GM19455 (cell line): ENCODE measurements at regions not wholly inside any gene's neighbourhood (a gene's known extent, or its start where the extent isn't known, plus 50 kb on each side); places are given as distances from the start of the nearest gene placed in this dataset.

Source experiments
- ATAC-seq: cut with Tn5 transposase; IDR thresholded peaks from one replicate; pipeline ENCODE4 v1.9.1; 2021; ENCODE audit not compliant: unreplicated experiment

DNA sequence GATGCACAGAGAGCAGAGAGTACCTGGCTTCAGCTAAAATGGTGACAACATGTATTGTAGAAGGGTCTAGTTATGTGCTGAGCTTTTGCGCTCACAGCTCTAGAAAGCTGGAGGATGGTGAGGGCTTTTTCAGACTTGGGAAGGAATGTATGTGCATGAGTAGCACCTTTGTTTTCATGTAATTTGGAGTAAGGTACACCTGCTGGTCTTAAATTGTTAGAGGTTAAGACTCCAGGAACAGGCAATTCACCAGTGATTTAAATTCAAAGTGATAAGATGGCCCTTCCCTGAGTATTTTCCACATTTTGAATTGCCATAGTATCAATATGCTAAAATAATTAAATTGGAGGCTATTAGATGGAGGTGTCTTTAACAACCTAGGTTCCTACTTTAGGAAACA lies 436.4 kb upstream of the GOLIM4 start:
- ATAC-seq = no peak

DNA sequence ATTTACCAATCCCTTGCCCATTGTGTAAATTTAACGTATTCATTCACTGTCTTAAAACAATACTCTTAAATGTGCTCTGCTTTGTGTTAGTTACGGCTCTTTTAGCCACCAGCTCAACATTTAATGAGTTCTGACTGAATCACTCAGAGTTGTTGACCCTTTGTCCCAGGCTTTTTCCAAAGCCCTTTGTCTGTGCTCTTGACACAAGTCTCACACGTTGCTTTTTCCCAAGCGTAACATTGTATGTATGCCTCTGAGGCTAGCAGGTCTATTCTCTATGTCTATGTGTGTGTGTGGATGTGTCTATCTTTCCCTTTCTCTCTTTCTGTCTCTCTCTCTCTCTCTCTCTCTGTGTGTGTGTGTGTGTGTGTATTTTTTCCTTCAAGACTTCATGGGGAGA lies 435.4 kb upstream of the GOLIM4 start:
- ATAC-seq = no peak

DNA sequence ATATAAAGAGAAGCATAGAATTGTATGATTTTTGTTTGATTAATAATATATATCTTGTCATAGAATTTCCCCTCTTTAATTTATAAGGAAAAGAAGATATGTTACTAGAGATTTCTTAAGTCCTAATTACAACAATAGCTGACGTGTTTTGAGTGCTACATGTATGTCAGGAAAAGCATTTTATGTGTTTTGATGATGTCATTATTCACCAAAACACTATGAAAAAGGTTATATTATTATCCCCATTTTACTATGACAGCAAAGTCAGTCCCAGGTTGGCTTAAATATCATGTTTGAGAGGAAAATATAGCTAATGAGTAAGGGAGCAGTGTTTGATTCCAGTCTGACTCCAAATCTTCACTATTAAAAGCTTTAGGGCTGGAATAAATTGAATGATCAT lies 428.4 kb upstream of the GOLIM4 start:
- ATAC-seq = no peak

DNA sequence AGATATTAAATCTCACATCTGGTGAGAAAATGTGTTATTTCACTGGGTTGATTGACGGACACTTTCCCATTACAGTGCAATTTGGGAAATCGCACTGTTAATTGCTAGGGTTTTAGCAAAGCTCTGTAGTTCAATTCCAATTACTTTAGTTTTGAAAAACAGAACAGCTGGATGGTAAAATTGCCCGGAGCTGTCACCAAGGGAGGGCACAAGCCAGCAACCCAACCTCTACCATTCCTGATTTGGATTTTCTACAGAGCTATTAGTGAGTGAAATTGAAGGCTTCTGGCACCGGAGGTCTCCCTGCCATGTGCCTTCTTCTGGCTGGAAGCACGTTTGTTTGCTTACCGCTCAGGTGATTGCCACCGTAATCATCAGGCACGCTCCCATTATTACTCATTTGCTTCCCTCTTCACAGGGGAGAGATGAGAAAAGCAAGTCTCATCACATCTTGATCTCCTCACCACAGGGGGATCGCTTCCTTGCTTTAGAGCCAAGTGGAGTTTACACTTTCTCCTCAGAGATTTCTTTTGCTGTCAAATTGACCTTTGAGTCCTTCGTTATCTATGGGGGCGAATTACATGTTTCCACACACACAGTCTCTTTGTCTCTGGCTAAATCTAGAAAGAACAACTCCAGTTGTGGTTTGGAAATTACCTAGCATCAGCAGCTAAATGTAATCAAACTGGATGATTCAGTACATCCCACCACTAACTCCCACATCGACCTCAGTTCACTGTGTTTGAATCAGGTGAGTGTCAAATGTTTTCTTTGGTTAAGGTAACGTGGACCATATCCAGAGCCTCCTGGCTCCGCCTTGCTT lies 421.7 kb upstream of the GOLIM4 start:
- ATAC-seq = no peak

DNA sequence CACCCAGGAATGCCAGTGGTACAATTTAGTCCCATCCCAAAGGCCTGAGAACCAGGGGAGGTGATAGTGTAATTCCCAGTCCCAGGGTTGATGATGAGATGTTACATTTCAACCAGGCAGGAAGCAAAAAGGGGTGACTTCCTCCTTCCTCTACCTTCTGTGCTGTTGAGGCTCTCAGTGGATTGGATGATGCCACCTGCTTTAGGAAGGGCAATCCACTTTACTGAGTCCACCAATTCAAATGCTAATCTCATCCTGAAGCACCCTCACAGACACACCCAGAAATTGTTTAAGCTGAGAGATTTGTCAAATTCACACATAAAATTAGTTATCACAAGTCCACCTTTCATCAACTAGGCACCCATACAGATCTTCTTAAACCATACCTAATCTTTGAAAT lies 418.5 kb upstream of the GOLIM4 start:
- no peak for ATAC-seq

DNA sequence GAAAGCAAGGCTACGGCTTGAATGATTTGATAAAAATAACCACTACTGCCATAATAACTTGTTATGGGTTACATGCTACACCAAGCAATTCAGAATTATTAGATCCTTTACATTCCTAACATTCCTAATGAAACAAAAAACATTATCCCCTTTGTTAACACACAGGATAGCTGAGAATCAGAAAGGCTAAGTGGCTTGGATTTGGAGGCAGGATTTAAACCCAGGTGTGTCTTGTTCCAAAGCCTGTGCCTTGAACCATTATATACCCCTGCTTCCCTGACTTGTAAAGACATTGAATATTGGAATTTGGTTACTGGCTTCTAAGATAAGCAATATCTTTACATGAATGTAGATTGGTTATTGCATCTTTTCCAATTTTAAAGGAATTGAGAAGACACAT lies 417.1 kb upstream of the GOLIM4 start:
- no peak for ATAC-seq

DNA sequence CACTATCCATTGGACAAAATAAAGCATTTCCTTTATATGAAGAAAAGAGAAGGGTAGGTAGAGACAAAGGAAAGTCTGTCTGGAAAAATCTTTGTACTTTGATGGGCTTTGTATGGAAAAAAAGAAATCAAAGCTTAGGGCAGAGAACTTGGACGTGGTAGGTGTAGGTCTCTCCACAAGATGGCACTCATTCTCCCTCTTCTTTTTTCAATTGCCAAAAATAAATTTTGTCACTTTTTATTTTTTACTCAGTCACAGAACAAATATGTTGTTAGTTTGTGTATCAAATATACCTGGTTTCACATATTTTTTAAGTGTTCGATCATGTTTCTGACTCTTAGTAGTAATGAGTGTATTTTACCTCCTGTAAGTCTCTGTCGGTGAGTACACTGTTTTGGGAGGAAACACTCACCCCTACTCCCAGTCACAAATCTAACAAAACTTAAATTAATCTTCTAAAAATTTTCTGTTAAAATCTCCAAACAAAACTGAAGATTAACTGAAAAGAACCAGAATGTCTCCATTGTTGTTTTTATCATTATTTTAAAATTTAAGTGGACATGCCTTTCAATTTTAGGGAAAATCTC lies 415.8 kb upstream of the GOLIM4 start:
- ATAC-seq = no peak

DNA sequence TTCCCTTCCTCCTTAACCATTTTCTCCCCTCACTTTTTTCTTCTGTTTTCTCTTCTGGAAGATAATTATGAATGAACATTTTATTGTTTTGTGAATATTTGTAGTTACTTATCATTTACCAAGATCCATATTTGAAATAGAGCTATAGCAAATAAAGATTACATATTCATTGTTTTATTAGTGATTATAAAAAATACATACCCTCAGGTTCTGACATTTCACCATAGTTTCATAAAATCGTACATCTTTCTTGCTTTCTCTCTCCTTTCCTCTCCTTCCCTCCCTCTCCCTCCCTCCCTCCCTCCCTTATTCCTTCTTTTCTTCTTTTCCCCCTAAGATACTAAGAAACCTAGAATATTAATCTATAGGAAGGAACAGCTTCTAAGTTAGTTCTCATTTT lies 410.9 kb upstream of the GOLIM4 start:
- no peak for ATAC-seq

DNA sequence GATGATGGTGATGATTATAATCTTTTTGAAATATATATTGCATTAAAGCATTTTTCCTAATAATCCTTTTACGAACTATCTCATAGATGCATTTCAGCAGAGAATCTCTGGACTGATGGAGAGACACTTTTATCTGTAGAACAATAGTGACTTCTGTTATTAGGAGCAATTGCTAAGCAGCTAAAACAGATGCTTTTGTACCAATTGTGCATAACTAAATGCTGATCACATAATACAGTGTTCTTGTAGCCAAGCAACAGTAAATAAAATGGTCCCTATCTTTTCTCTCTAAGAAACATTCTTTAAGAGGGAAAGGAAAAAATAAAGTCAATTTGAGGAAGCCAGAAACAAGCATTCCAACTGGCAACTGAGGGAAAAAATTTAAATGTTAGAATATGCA lies 405.8 kb upstream of the GOLIM4 start:
- ATAC-seq = no peak

DNA sequence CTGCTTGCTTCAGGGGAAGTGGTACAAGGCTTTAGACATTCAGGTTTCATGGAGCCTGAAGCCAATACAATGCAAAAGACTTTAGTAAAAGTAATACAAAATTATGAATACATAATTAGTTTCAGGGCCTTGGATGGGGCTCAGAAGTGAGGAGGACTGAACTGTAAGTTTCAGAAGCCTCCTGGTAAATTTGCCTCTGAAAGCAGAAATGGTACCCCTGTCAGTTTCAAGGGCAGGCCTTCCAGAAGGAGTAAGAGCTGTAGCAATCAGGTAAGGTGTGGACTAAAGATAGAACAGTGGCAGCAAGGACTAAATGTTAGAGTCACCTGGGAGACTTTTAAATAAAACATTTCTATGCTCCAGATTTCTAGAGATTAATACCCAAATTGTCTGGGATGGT lies 402.5 kb upstream of the GOLIM4 start:
- no peak for ATAC-seq

DNA sequence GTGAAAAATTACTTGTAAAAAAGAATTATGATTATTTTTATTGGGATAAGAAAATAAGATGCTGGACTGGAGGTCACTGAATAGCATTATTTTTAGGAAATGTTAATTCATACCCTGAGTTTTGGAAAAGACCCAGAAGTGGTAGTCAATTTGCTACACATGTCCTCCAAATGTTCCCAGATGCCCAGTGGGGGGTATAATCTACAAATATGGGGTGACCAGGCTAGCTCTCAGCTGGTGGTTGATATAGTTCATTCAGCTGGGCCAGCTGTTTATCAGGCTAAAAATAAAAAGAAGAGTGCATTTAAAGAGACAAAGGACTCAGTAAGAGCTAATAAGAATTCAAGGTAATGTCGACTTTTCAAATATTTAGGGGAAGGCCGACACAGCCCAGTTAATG lies 402.0 kb upstream of the GOLIM4 start:
- no peak for ATAC-seq

DNA sequence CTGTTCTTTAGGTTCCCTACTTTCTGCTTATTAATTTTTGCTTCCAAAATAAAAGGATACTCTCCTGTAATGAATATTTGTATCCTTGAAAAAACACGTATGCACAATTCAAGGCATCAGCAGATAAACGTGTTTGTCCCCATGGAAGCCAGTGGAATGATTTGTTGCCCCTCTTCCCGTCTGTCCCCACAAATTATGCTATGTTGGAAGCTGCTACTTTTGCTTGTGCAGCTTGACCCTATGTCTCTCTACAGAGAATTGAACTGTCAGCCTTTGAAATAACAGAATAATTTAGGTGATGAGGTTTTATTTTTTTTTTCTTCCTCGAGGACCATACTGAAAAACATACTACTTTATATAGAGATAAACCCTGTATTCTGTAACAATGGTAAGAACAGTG lies 401.5 kb upstream of the GOLIM4 start:
- ATAC-seq = no peak

DNA sequence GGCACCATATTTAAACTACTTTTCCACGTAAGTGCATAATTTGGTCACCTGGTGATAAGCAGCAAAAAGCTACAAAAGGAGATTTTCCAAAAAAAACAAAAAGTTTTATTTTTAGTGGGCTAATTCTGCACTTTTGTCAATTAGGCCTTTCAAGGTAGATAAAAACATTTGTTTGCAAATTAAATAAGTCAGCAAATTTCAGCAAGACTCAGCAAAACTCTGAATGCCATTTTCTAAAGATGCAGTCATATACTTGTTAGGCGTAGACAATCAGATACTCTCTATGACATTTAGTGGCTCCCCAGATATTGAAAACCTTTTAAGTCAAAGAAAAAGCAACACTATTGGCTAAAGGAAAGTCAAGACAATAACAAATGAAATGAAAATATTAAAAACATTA lies 400.2 kb upstream of the GOLIM4 start:
- ATAC-seq = no peak

DNA sequence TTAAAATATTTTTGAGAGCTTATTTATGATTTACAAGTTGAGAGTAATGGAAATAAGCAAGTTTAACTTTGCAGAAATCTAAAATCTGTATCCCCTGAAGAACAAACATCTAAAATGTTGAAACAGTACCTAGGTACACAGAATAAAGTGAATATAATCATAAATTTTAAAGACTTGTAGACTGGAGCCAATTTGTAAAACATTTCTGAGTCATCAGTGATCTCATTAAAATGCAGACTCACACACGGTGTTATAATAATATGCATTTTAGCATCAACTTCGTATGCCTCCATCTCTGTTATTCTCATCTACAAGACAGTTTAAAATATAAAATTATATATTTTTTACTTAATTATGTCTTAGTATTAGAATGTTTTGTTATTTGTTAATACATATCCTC lies 399.5 kb upstream of the GOLIM4 start:
- ATAC-seq = no peak

DNA sequence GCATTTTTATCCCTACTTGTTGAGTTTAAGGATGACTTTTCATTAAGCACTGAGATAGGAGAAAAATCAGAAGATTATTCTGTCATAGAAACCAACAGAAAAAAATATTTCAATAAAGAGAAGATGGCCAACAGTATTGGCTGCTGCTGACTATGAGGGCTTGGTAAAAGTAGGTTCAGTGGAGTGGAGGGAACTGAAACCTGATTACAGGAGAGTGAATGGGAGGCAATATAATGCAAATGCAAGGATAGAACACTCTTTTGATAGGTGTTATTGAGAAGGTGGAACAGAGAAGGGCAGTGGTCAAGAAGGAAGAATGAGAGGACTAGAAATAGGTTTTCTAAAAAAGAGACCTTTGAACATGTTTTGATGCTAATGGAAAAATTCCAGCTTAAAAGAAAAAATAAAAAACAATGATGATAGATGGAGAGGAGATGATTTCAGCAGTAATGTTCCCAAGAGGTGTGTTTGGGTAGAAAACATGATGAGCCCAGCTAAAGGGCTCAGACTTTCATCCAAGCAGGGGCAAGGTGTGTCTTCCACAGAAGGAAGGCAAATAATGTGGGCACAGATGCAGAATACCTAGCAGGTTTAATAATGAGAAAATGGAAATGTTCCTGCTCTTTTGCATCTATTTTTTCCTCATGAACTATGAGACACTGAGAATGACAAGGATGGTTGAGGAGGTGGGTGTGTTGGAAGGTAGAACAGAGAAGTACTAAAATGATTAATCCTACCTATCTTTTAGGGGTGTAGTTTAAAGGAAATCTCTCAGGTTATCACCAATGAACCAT lies 397.9 kb upstream of the GOLIM4 start:
- no peak for ATAC-seq

DNA sequence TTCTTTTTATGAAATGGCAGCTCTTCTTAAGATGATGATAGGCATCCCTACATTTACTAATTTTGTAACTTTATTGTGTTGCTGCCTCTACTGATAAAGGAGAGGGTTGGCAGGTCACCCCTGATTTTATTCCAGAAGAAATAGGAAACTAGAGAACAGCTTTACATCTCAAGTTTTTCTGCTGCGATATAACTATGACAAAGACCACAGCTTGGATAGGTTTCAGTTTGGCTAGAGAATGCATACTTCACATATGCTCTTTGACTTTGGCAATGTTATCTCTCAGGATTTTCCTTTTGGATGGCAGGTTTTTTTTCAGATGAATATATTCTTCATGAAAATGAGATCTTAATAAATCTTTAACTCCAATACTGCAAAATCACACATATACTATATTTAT lies 395.3 kb upstream of the GOLIM4 start:
- no peak for ATAC-seq

DNA sequence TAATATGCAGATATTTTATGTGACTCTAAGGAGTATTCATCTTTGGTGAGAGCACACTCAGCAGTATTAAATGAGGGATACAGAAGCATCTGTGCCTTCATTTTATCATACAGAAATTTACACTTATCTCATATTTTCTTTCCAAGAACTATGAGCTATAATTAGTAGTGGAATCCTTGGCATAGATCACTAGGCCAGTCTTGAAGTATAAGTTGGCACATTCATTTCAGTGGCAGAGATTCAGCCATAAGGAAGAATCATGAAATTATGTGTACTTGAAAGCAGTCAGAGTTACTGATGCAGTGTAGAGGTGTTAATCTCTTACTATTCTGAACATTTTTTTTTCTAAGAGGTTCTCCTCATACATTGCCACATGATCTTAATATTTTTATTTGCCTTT lies 393.6 kb upstream of the GOLIM4 start:
- no peak for ATAC-seq

DNA sequence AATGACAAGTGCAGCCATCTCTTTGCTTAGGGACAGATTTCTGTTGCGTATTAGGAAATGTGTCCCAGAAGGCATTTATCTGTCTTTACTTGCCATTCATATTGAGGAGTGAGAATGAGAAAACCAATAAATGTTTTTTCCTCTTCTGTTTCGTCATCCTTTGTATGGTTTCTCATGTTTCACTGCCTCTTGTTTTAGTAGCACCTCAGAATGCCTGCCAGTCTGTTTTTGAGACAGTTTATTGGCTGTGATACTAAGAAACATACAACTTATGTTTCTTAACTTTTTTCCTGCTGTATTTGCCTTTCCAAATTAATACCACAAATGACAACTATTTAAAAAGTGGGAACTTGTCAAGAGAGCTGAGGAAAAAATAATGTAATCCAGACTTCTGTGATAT lies 390.2 kb upstream of the GOLIM4 start:
- ATAC-seq = no peak

DNA sequence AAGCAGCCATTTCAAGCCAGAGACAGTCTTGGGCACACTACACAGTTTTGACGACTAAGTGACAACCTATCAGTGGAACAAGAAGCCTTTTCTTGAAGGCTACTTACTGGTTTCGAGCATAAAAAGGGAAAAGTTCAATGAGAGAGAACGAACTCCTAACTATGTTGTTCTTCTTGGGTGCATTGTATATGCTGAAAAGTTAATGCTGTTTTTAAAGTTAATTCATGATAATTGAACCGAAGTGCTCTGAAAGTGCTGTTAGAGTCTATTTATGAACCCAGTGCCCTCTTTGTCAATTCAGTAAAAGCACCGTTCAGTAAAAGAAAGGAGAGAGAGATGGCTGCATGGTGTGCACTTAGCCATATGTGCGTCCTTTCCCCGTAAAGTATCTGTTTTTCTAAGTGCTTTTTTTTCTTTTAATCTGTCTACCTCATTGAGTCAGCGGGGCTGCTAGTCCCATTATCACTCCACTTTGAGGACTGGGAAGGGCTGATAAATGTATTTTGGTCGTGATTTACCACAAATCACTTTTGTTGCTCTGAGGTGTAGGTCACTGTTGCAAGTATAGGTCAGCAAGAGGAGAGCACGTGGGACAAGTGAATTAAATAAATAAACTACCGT lies 380.7 kb upstream of the GOLIM4 start:
- no peak for ATAC-seq

DNA sequence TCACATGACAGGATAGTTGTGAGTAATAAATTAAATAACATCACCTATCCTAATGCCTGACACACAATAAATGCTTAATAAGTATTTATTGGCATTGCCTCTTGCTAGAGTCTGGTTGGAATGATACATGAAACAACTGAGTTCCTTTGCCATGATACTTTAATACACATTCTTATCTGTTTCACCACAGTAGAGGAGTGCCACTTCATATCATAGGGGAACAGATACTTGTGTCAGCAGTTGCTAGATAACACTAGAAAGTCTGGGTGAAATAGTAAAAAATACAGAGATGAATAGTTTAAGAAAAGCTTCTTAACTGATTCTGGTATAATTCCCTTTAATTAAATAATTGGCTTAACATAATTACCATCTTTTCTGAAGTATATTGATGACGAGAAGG lies 380.0 kb upstream of the GOLIM4 start:
- no peak for ATAC-seq

DNA sequence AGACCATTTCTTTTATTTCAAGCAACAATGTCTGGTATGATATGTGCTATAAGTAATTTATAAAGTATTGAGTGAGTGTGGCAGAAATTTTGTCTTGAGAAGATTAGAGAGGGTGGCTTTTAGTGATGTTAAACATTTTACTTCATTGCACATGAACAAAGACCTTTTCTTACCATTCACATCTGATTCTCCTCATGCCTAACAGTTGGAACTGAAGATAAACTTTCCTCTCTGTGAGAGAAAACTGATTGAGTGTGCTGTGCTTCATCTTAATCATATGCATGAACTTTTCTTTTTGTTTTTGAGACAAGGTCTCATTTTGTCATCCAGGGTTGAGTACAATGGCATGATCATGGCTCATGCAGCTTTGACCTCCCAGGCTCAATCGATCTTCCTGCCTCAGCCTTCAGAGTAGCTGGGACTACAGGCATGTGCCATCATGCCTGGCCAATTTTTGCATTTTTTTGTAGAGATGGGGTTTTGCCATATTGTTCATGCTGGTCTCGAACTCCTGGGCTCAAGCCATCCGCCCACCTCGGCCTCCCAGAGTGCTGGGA lies 377.7 kb upstream of the GOLIM4 start:
- ATAC-seq = no peak
